ENCODE measurements at regions not wholly inside any gene's neighbourhood (a gene's known extent, or its start where the extent isn't known, plus 50 kb on each side); places are given as distances from the start of the nearest gene placed in this dataset.

GRCh38 chr14:30385925-30386324 is 173.0 kb upstream of the G2E3 start:
- TF ChIP-seq CTCF (IDR thresholded peaks at IDR 0.05) (no peak), USF2 (IDR thresholded peaks at IDR 0.05) (no peak), POLR2A (IDR thresholded peaks at IDR 0.05; ENCODE audit: low read length) (no peak), MAX (IDR thresholded peaks at IDR 0.05) (no peak), JUNB (IDR thresholded peaks at IDR 0.05) (no peak), RCOR1 (IDR thresholded peaks at IDR 0.05; ENCODE audit: low read depth, low read length) (no peak), HEYL (CRISPR knock-in tag; IDR thresholded peaks at IDR 0.05) (no peak), POLR2AphosphoS2 (conservative IDR thresholded peaks at IDR 0.05; ENCODE audit: low read length) (no peak), EP300 (IDR thresholded peaks at IDR 0.05) (no peak)
